Thoracic aorta (tissue), 2 donors: ENCODE measurements at regions not wholly inside any gene's neighbourhood (a gene's known extent, or its start where the extent isn't known, plus 50 kb on each side); places are given as distances from the start of the nearest gene placed in this dataset.

Experiments used
- ATAC-seq: fragments of 150-250 bp; one replicate; pipeline ENCODE4 v1.8.0; 2017; ENCODE audit warnings: low read depth; ENCODE audit not compliant: insufficient number of reproducible peaks, low FRiP score
- DNase-seq: peaks from one replicate; pipeline ENCODE4 v3.0.0-alpha.2; 2020; ENCODE audit warnings: low spot score
- H3K27ac ChIP-seq, 2 donors: fragments of 200-600 bp; sonication (generic); 1 replicate in 1 of 2; 2 replicates in 1 of 2; pipeline ENCODE4 v1.5.1; 2016; ENCODE audit warnings: mild to moderate bottlenecking in 2 of 2, moderate library complexity in 2 of 2
- H3K27me3 ChIP-seq: fragments of 200-600 bp; sonication (generic); replicated peaks from 2 replicates; pipeline ENCODE4 v1.6.0; 2016; ENCODE audit warnings: mild to moderate bottlenecking; ENCODE audit not compliant: insufficient read depth
- H3K36me3 ChIP-seq: fragments of 200-600 bp; sonication (generic); one replicate; pipeline ENCODE4 v1.5.1; 2016
- H3K4me1 ChIP-seq, 2 donors: fragments of 200-600 bp; sonication (generic); 1 replicate in 1 of 2; 2 replicates in 1 of 2; pipeline versions ENCODE4 v1.5.1 to v1.6.0; 2016; ENCODE audit warnings: low read depth in 2 of 2, mild to moderate bottlenecking in 1 of 2; ENCODE audit not compliant: control insufficient read depth in 1 of 2
- H3K4me3 ChIP-seq: fragments of 200-600 bp; sonication (generic); 2 replicates; pipeline ENCODE4 v1.5.1; 2016; ENCODE audit warnings: mild to moderate bottlenecking
- H3K9me3 ChIP-seq: fragments of 200-600 bp; sonication (generic); 2 replicates; pipeline ENCODE4 v1.5.1; 2016
- TF ChIP-seq, protein P1 (sequence below): fragments of 200-600 bp; sonication (generic); IDR thresholded peaks from one replicate; pipeline ENCODE4 v1.5.1; 2019; ENCODE audit warnings: antibody characterized with exemption

DNA sequence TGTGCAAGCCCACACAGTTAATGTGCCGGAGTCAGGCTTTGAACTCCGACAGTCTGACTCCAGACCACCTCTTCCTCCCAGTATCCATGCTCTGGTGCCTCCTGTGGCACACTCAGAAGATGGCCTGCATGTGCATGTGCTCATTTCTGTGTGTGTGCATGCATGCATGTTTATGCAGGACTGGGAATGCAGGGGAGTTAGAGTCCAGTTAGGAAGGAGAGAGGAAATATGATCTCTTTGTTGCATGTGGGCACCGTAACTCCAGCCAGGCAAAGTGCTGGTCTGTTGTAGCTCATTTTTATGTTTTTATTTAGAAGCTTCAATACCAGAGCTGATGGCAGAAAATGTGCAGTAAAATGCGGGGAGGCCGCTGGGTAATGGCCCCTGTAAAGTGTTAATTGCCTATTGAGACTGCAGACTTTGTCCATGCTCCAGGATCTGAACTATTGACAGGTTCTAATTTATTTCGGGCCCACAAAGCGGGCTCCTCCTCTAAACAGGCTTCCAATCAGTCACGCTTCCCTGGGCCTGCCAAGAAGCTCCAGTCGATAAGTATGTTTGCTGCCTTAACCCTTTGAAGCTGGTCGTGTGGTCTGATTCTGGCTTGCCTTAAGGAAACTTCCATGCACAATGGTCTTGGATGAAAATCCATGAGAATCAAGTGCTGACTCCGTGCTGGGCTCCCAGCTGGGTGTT lies 248.3 kb downstream of the DHX35 start:
- no peaks in the 10 kb centered on the region for H3K27me3 ChIP-seq
- H3K4me1 ChIP-seq = no peaks in the 10 kb centered on the region
- no peaks in the 10 kb centered on the region for H3K9me3 ChIP-seq
- TF ChIP-seq, protein P1, sequence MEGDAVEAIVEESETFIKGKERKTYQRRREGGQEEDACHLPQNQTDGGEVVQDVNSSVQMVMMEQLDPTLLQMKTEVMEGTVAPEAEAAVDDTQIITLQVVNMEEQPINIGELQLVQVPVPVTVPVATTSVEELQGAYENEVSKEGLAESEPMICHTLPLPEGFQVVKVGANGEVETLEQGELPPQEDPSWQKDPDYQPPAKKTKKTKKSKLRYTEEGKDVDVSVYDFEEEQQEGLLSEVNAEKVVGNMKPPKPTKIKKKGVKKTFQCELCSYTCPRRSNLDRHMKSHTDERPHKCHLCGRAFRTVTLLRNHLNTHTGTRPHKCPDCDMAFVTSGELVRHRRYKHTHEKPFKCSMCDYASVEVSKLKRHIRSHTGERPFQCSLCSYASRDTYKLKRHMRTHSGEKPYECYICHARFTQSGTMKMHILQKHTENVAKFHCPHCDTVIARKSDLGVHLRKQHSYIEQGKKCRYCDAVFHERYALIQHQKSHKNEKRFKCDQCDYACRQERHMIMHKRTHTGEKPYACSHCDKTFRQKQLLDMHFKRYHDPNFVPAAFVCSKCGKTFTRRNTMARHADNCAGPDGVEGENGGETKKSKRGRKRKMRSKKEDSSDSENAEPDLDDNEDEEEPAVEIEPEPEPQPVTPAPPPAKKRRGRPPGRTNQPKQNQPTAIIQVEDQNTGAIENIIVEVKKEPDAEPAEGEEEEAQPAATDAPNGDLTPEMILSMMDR = no peak
- no peaks in the 10 kb centered on the region for H3K36me3 ChIP-seq
- H3K27ac ChIP-seq = no peak overlapping the region
- DNase-seq = no peak
- ATAC-seq = no peak
- no peak overlapping the region for H3K4me3 ChIP-seq

DNA sequence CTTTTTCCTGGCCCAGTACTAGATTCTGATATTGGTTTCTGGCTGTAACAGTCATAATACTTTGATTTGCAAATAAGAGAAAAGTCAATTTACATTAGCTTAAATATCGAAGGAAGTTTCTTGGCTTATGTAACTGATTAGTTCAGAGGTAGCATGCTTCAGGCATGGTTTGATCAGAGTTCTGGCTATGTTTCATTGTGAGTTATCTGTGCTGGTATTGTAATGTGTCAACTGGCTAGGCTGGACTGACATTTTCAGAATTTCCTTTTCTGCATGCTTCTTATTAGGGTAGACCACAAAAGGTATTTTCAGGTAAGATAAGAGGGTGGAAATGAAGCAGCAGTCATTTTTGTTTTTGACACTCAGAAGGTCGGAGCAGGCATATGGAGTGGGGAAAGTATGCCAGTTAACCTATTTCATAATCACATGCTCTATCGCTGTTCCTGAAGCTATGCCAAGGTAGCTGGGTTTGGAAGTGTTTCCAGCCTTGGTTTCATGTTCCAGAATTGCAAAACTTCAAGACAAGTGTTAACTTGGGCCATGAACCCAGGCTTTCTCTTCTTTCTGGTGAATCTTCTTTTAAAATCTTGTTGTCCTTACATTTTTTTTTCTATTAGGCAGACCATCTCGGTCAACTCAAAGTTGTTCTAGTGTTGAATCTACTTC lies 244.9 kb downstream of the DHX35 start:
- TF ChIP-seq, protein P1 = no peak
- DNase-seq (no peak), ATAC-seq (no peak)
- no peaks in the 10 kb centered on the region for H3K36me3 ChIP-seq
- no peaks in the 10 kb centered on the region for H3K27me3 ChIP-seq
- H3K4me3 ChIP-seq = no peak overlapping the region
- H3K4me1 ChIP-seq = no peaks in the 10 kb centered on the region
- H3K9me3 ChIP-seq = peaks cover 4% of the 10 kb centered on the region
- H3K27ac ChIP-seq = no peak overlapping the region

DNA sequence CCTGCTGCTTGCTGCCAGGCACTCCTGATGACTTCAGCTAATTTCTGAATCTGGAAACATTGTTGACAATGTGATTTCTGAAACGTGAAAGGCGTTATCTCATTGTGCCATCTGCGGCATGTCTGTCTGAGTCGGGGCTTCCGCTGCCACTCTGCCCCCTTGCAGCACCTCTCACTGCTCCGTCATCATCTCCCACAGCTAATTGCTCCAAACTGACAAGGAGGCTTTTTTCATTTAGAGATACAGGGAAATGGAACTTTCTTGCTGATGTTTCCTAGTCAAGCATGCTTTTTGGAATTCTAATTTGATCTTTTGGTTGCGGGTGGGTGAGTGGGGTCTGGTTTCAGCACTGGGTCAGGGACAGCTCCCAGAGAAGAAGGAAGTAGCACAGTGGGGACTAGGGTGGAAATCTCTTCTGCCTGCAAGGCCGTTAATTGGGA lies 233.5 kb downstream of the DHX35 start:
- ATAC-seq (no peak), DNase-seq (no peak)
- H3K9me3 ChIP-seq = no peaks in the 10 kb centered on the region
- H3K4me3 ChIP-seq = no peak overlapping the region
- H3K36me3 ChIP-seq = no peaks in the 10 kb centered on the region
- no peak overlapping the region for H3K27ac ChIP-seq
- H3K27me3 ChIP-seq = no peaks in the 10 kb centered on the region
- no peaks in the 10 kb centered on the region for H3K4me1 ChIP-seq
- TF ChIP-seq, protein P1 = no peak

DNA sequence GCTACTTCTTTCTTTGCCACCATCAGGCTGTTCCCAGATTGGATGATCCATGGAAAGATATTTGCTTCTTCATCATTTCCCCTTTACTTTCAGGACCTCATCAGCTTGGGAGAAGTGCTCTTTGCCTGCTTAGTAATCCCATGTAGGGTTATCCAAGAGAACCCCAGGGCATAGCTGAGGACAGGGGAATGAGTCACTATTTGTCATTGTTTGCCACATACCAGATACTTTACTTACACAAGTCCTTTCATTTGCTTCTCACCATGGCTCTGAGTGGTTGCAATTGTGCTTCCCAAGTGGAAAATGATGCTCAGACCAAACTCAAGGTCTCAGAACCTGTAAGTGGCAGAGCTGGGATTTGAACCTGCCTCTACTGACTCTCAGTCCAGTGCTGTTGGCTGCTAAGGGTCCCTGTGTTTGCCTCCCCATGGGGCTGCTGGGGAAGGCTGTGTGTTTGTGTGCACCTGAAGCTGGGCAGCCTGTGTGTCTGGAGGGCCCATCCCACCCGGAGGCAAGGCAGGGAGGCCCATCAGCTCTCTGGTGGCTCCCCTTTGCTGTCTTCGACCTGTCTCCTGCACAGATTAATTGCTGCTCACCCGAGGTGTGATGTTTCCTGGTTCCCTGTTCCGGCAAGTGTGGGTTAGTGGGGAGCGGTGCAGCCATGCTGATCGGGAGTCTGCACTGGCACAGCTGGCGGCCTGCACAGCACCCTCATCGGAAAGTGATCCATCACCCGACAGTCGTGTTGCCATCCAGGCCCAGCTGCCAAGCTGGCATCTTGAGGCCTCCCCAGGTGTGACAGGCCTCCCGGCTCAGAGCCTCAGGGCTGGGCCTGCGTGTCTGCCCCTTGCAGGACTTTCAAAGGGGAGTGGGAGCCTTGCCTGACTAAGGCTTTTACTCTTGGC lies 228.8 kb downstream of the DHX35 start:
- TF ChIP-seq, protein P1 = no peak
- H3K4me1 ChIP-seq = no peaks in the 10 kb centered on the region
- H3K36me3 ChIP-seq = no peaks in the 10 kb centered on the region
- H3K9me3 ChIP-seq = no peaks in the 10 kb centered on the region
- ATAC-seq (no peak), DNase-seq (no peak)
- H3K27me3 ChIP-seq = no peaks in the 10 kb centered on the region
- H3K4me3 ChIP-seq = no peak overlapping the region
- H3K27ac ChIP-seq = no peak overlapping the region

DNA sequence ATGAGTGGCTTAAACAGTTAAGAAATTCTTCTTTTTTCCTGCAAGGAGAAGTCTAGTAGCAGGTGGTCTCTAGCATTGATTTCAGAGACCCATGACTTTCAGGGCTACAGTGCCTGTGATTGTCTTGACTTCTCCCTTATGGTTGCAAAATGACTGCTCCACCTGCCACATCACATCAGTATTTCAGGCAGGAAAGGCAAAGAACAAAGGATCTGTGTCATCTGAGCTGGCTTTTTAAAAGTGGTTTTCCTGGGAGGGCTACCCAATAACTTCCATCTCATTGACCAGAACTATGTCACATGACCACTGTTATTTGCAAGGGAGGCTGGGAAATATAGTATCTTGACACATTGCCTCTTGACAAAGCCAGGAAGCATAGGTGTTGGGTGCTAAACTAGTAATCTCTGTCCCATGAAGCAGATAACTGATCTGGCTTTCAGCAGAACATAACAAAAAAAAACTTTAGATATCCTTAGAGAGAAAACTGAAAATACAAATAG lies 226.2 kb downstream of the DHX35 start:
- Histone ChIP-seq H3K4me1 (no peaks in the 10 kb centered on the region), H3K4me3 (no peak overlapping the region), H3K27me3 (no peaks in the 10 kb centered on the region), H3K9me3 (peaks cover 12% of the 10 kb centered on the region), H3K27ac (no peak overlapping the region), H3K36me3 (no peaks in the 10 kb centered on the region)
- DNase-seq (no peak), ATAC-seq (no peak)
- TF ChIP-seq, protein P1 = no peak
